WTC11 (cell line): ENCODE measurements at regions not wholly inside any gene's neighbourhood (a gene's known extent, or its start where the extent isn't known, plus 50 kb on each side); places are given as distances from the start of the nearest gene placed in this dataset.

Source experiments
- CTCF ChIP-seq: fragments of 200-600 bp; IDR thresholded peaks from 2 replicates; pipeline ENCODE4 v1.8.0; 2022; ENCODE audit warnings: antibody characterized with exemption
- FOXJ3 ChIP-seq: sonication (generic); formaldehyde crosslinking; IDR thresholded peaks from 2 replicates; pipeline ENCODE4 v1.9.0; 2021; ENCODE audit warnings: missing genetic modification reagents, mild to moderate bottlenecking, borderline replicate concordance
- NFATC4 ChIP-seq: fragments of 250-450 bp; sonication (Bioruptor Pico); IDR thresholded peaks from 2 replicates; pipeline ENCODE4 v1.9.0; 2021; ENCODE audit warnings: mild to moderate bottlenecking
- NR2C2 ChIP-seq: sonication (generic); formaldehyde crosslinking; IDR thresholded peaks from 2 replicates; pipeline ENCODE4 v1.8.0; 2022; ENCODE audit warnings: mild to moderate bottlenecking, missing genetic modification reagents
- PREB ChIP-seq: sonication (generic); formaldehyde crosslinking; IDR thresholded peaks from 2 replicates; pipeline ENCODE4 v1.8.1; 2022; ENCODE audit warnings: mild to moderate bottlenecking, missing genetic modification reagents, moderate library complexity, borderline replicate concordance
- SMAD4 ChIP-seq: sonication (generic); formaldehyde crosslinking; IDR thresholded peaks from 2 replicates; pipeline ENCODE4 v1.8.0; 2022; ENCODE audit warnings: mild to moderate bottlenecking, missing genetic modification reagents
- TEAD1 ChIP-seq: sonication (generic); formaldehyde crosslinking; IDR thresholded peaks from 2 replicates; pipeline ENCODE4 v1.8.0; 2022; ENCODE audit warnings: mild to moderate bottlenecking, missing genetic modification reagents
- ZNF425 ChIP-seq: fragments of 250-450 bp; sonication (Bioruptor Pico); conservative IDR thresholded peaks from 2 replicates; pipeline ENCODE4 v1.9.0; 2021; ENCODE audit warnings: mild to moderate bottlenecking
- TF ChIP-seq, protein P1 (sequence below): sonication (generic); formaldehyde crosslinking; IDR thresholded peaks from 2 replicates; pipeline ENCODE4 v1.8.0; 2022; ENCODE audit warnings: mild to moderate bottlenecking, missing genetic modification reagents
- TF ChIP-seq, protein P2 (sequence below): sonication (generic); formaldehyde crosslinking; IDR thresholded peaks from 2 replicates; pipeline ENCODE4 v1.8.1; 2023; ENCODE audit warnings: mild to moderate bottlenecking, missing genetic modification reagents

DNA sequence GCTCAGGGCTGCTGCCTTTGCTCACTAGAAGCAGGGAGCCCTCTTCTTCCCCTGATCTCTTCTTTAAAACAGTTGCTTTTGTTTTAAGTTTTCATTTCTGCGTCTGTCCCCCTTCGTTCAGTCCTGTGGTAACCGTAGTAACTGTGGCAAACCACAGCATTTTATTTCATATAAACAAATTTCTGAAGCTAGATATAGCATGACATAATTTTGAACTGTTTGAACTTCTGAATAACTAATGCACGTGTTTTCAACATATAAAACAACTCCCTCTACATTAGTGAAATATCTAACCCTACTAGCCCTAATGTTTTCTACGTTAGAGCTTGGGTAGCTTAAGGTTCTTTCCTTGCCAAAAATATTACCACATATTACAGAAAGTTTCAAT lies 104.6 kb downstream of the DISP1 start:
- TF ChIP-seq NFATC4 (CRISPR knock-in tag) (no peak), CTCF (no peak), FOXJ3 (CRISPR knock-in tag) (no peak), SMAD4 (CRISPR knock-in tag) (no peak), ZNF425 (no peak), PREB (CRISPR knock-in tag) (no peak), NR2C2 (no peak), TEAD1 (CRISPR knock-in tag) (no peak)
- TF ChIP-seq, protein P1, sequence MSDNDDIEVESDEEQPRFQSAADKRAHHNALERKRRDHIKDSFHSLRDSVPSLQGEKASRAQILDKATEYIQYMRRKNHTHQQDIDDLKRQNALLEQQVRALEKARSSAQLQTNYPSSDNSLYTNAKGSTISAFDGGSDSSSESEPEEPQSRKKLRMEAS (CRISPR knock-in tag): no peak
- TF ChIP-seq, protein P2, sequence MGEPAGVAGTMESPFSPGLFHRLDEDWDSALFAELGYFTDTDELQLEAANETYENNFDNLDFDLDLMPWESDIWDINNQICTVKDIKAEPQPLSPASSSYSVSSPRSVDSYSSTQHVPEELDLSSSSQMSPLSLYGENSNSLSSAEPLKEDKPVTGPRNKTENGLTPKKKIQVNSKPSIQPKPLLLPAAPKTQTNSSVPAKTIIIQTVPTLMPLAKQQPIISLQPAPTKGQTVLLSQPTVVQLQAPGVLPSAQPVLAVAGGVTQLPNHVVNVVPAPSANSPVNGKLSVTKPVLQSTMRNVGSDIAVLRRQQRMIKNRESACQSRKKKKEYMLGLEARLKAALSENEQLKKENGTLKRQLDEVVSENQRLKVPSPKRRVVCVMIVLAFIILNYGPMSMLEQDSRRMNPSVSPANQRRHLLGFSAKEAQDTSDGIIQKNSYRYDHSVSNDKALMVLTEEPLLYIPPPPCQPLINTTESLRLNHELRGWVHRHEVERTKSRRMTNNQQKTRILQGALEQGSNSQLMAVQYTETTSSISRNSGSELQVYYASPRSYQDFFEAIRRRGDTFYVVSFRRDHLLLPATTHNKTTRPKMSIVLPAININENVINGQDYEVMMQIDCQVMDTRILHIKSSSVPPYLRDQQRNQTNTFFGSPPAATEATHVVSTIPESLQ (CRISPR knock-in tag): no peak
